Neural crest cell (in vitro differentiated cells): ENCODE measurements at regions not wholly inside any gene's neighbourhood (a gene's known extent, or its start where the extent isn't known, plus 50 kb on each side); places are given as distances from the start of the nearest gene placed in this dataset.
"Not testable (repeated sequence)": the region's sequence is repeated elsewhere in the genome, so short reads cannot be mapped to it uniquely, and the experiment has no call there.

ENCODE experiments used
- DNase-seq: peaks from one replicate; pipeline ENCODE4 v3.0.0; 2021; ENCODE audit warnings: low read depth, mixed read lengths, low spot score
- H3K27ac Mint-ChIP-seq: one replicate; pipeline ENCODE4 v1.8.0; 2021; ENCODE audit warnings: mild to moderate bottlenecking, mixed read lengths; ENCODE audit not compliant: unreplicated experiment
- H3K27me3 Mint-ChIP-seq: 2 replicates; pipeline ENCODE4 v1.8.0; 2021; ENCODE audit warnings: low read depth, mild to moderate bottlenecking, mixed read lengths
- H3K36me3 Mint-ChIP-seq: 2 replicates; pipeline ENCODE4 v1.8.0; 2021; ENCODE audit warnings: low read depth, mild to moderate bottlenecking, mixed read lengths
- H3K4me1 Mint-ChIP-seq: 2 replicates; pipeline ENCODE4 v1.8.0; 2021; ENCODE audit warnings: mixed read lengths
- H3K4me3 Mint-ChIP-seq: one replicate; pipeline ENCODE4 v1.8.0; 2021; ENCODE audit warnings: mild to moderate bottlenecking, mixed read lengths
- H3K9me3 Mint-ChIP-seq: 2 replicates; pipeline ENCODE4 v1.8.0; 2021; ENCODE audit warnings: mixed read lengths

- not testable (repeated sequence) for DNase-seq, H3K27ac Mint-ChIP-seq, H3K9me3 Mint-ChIP-seq, H3K27me3 Mint-ChIP-seq, H3K4me3 Mint-ChIP-seq, H3K36me3 Mint-ChIP-seq, H3K4me1 Mint-ChIP-seq
These were observed 1453.9 kb upstream of the TPTE start for GRCh38 chr21:9067515-9067914.

DNA sequence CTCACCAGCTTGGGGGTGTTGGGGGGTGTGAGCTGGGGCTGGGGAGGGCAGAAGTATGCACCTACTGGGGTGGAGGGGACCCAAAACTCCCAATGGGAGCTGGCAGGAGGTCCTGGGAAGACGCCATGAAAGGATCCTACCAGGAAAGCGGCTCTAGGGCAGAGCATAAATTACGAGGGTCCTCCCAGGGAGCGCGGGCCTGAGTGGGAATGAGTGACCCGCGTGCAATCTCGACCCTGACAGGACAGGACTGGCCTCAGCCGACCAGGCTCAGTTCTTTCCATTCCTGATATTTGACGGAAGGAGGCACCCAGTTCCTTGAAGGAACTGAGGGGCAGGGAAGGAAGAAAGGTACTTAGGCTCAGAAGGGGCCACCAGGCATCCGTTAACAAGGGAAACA lies 1452.8 kb upstream of the TPTE start:
- H3K9me3 Mint-ChIP-seq, H3K27me3 Mint-ChIP-seq, H3K4me3 Mint-ChIP-seq, H3K4me1 Mint-ChIP-seq, H3K27ac Mint-ChIP-seq, H3K36me3 Mint-ChIP-seq, DNase-seq: not testable (repeated sequence)

GRCh38 chr21:9070703-9071102 lies 1450.7 kb upstream of the TPTE start:
- not testable (repeated sequence) for H3K4me1 Mint-ChIP-seq, H3K4me3 Mint-ChIP-seq, H3K9me3 Mint-ChIP-seq, H3K27me3 Mint-ChIP-seq, DNase-seq, H3K36me3 Mint-ChIP-seq, H3K27ac Mint-ChIP-seq

DNA sequence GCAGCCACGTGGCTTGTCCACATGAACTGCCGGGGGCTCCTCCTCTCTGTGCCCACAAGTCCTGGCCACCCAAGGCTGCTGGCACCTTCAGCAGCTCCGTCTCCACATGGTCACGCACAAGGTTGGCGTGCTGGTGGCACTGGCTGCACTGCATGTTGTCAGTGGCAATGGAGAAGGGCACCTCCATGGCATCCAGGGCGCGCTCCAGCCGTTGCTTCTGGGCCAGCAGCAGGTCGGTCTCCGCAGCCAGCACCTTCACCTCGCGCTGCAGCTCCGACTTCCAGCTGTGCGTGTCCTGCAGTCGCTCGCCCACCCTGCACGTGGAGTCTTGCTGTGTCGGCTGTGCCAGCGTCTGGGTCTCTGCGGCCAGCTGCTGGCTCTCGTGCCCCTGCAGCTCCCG lies 1448.4 kb upstream of the TPTE start:
- not testable (repeated sequence) for H3K9me3 Mint-ChIP-seq, H3K4me3 Mint-ChIP-seq, DNase-seq, H3K27ac Mint-ChIP-seq, H3K36me3 Mint-ChIP-seq, H3K27me3 Mint-ChIP-seq, H3K4me1 Mint-ChIP-seq

GRCh38 chr21:9074772-9075171 lies 1446.6 kb upstream of the TPTE start:
- not testable (repeated sequence) for H3K27ac Mint-ChIP-seq, H3K27me3 Mint-ChIP-seq, H3K4me1 Mint-ChIP-seq, H3K9me3 Mint-ChIP-seq, H3K36me3 Mint-ChIP-seq, H3K4me3 Mint-ChIP-seq, DNase-seq

GRCh38 chr21:9083091-9083826 lies 1438.1 kb upstream of the TPTE start:
- H3K9me3 Mint-ChIP-seq, H3K36me3 Mint-ChIP-seq, H3K27ac Mint-ChIP-seq, H3K4me3 Mint-ChIP-seq, H3K4me1 Mint-ChIP-seq, H3K27me3 Mint-ChIP-seq, DNase-seq: not testable (repeated sequence)

DNA sequence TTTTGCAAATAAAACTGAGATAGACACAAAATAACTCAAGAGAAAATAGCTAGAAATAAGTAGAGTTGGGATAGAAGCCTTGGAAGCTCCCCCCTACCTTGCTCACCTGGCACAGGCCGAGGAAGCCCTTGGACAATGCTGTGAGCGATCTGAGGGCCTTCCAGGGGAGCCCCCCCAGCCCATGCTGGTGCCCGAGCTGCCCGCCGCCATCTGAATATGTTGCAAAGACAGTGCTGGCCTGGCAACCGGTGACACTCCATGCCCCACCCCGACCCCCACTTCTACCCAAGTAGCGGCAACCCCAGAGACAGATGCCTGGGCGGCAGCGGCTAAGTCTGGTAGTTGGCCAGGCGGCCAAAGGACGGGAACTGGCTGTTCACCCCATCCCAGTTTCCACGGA lies 1435.1 kb upstream of the TPTE start:
- not testable (repeated sequence) for H3K4me1 Mint-ChIP-seq, H3K9me3 Mint-ChIP-seq, H3K36me3 Mint-ChIP-seq, H3K4me3 Mint-ChIP-seq, H3K27ac Mint-ChIP-seq, DNase-seq, H3K27me3 Mint-ChIP-seq

- not testable (repeated sequence) for H3K27ac Mint-ChIP-seq, H3K36me3 Mint-ChIP-seq, DNase-seq, H3K9me3 Mint-ChIP-seq, H3K4me1 Mint-ChIP-seq, H3K4me3 Mint-ChIP-seq, H3K27me3 Mint-ChIP-seq
These were observed 1433.6 kb upstream of the TPTE start for GRCh38 chr21:9087816-9088215.

- not testable (repeated sequence) for H3K4me1 Mint-ChIP-seq, H3K9me3 Mint-ChIP-seq, H3K36me3 Mint-ChIP-seq, H3K4me3 Mint-ChIP-seq, H3K27me3 Mint-ChIP-seq, DNase-seq, H3K27ac Mint-ChIP-seq
These were observed 1391.6 kb upstream of the TPTE start for GRCh38 chr21:9129741-9130140.

- H3K4me1 Mint-ChIP-seq, H3K4me3 Mint-ChIP-seq, H3K9me3 Mint-ChIP-seq, H3K36me3 Mint-ChIP-seq, DNase-seq, H3K27ac Mint-ChIP-seq, H3K27me3 Mint-ChIP-seq: not testable (repeated sequence)
These were observed 1390.6 kb upstream of the TPTE start for GRCh38 chr21:9130817-9131216.
